PC-9 (cell line): ENCODE measurements at regions not wholly inside any gene's neighbourhood (a gene's known extent, or its start where the extent isn't known, plus 50 kb on each side); places are given as distances from the start of the nearest gene placed in this dataset.

Source experiments
- CTCF ChIP-seq: fragments of 200-600 bp; sonication (generic); conservative IDR thresholded peaks from 2 replicates; pipeline ENCODE4 v1.6.1; 2017; ENCODE audit warnings: mixed run types, antibody characterized with exemption, mild to moderate bottlenecking, moderate library complexity
- EZH2 ChIP-seq: fragments of 200-600 bp; sonication (generic); IDR thresholded peaks from 2 replicates; pipeline ENCODE4 v1.8.0; 2017; ENCODE audit warnings: antibody characterized with exemption, low read depth

GRCh38 chr11:126138636-126139035, 72.8 kb downstream of the RPUSD4 start:
- TF ChIP-seq EZH2: no peak
- TF ChIP-seq CTCF: no peak
